H9 (cell line): ENCODE measurements at regions not wholly inside any gene's neighbourhood (a gene's known extent, or its start where the extent isn't known, plus 50 kb on each side); places are given as distances from the start of the nearest gene placed in this dataset.
A peak's percentile ranks its signal among the peaks of the same experiment; 100 is the strongest.

Experiments used
- DNase-seq: peaks from one replicate; pipeline ENCODE4 v3.0.0-alpha.2; 2017
- H2AFZ ChIP-seq: one replicate; pipeline ENCODE4 v1.6.1; 2013; ENCODE audit warnings: mild to moderate bottlenecking, low read length, control low read depth, moderate library complexity
- H2AK5ac ChIP-seq: 2 replicates; pipeline ENCODE4 v1.6.1; 2013; ENCODE audit warnings: low read length, control low read depth, mixed read lengths; ENCODE audit not compliant: insufficient read length
- H2BK120ac ChIP-seq: one replicate; pipeline ENCODE4 v1.6.1; 2013; ENCODE audit warnings: low read depth, mild to moderate bottlenecking, low read length, control low read depth, inconsistent platforms; ENCODE audit not compliant: poor library complexity, severe bottlenecking
- H2BK12ac ChIP-seq: 2 replicates; pipeline ENCODE4 v1.6.1; 2013; ENCODE audit warnings: low read length, control low read depth, mixed read lengths, low read depth; ENCODE audit not compliant: insufficient read length
- H2BK15ac ChIP-seq: 2 replicates; pipeline ENCODE4 v1.6.1; 2013; ENCODE audit warnings: low read depth, low read length, control low read depth
- H2BK20ac ChIP-seq: one replicate; pipeline ENCODE4 v1.6.1; 2013; ENCODE audit warnings: low read depth, mild to moderate bottlenecking, low read length, control low read depth, inconsistent platforms; ENCODE audit not compliant: poor library complexity, severe bottlenecking
- H2BK5ac ChIP-seq: 2 replicates; pipeline ENCODE4 v1.6.1; 2013; ENCODE audit warnings: low read length, control low read depth, mixed read lengths; ENCODE audit not compliant: insufficient read length
- H3K14ac ChIP-seq: 2 replicates; pipeline ENCODE4 v1.6.1; 2013; ENCODE audit warnings: low read length, control low read depth; ENCODE audit not compliant: insufficient read depth
- H3K18ac ChIP-seq: 2 replicates; pipeline ENCODE4 v1.6.1; 2013; ENCODE audit warnings: low read depth, mild to moderate bottlenecking, mixed read lengths, low read length, control low read depth; ENCODE audit not compliant: insufficient read length
- H3K23ac ChIP-seq: 2 replicates; pipeline ENCODE4 v1.6.1; 2013; ENCODE audit warnings: low read length, control low read depth, mixed read lengths, low read depth; ENCODE audit not compliant: insufficient read length
- H3K23me2 ChIP-seq: 2 replicates; pipeline ENCODE4 v1.6.1; 2013; ENCODE audit warnings: low read depth, mild to moderate bottlenecking, mixed read lengths, low read length, control low read depth; ENCODE audit not compliant: insufficient read length, poor library complexity, severe bottlenecking
- H3K27ac ChIP-seq: 2 replicates; pipeline ENCODE4 v1.5.1; 2013; ENCODE audit warnings: low read length, control low read depth, mixed read lengths, low read depth; ENCODE audit not compliant: insufficient read length
- H3K27me3 ChIP-seq: 2 replicates; pipeline ENCODE4 v1.6.1; 2013; ENCODE audit warnings: low read length, control low read depth, inconsistent platforms; ENCODE audit not compliant: insufficient read depth
- H3K4ac ChIP-seq: 2 replicates; pipeline ENCODE4 v1.6.1; 2013; ENCODE audit warnings: low read depth, mild to moderate bottlenecking, control low read depth, inconsistent platforms, low read length, moderate library complexity
- H3K4me1 ChIP-seq: 2 replicates; pipeline ENCODE4 v1.6.1; 2013; ENCODE audit warnings: low read length, control low read depth, inconsistent platforms; ENCODE audit not compliant: insufficient read depth
- H3K4me2 ChIP-seq: 2 replicates; pipeline ENCODE4 v1.6.1; 2013; ENCODE audit warnings: low read length, control low read depth, mixed read lengths; ENCODE audit not compliant: insufficient read length, insufficient read depth
- H3K56ac ChIP-seq: 2 replicates; pipeline ENCODE4 v1.6.1; 2013; ENCODE audit warnings: low read depth, mild to moderate bottlenecking, mixed read lengths, low read length, control low read depth; ENCODE audit not compliant: insufficient read length
- H3K79me1 ChIP-seq: 2 replicates; pipeline ENCODE4 v1.6.1; 2013; ENCODE audit warnings: low read depth, mild to moderate bottlenecking, moderate library complexity, low read length, control low read depth, inconsistent platforms; ENCODE audit not compliant: insufficient read depth, poor library complexity, severe bottlenecking
- H3K79me2 ChIP-seq: 2 replicates; pipeline ENCODE4 v1.6.1; 2013; ENCODE audit warnings: low read length, control low read depth, inconsistent platforms; ENCODE audit not compliant: insufficient read depth
- H3K9ac ChIP-seq: 2 replicates; pipeline ENCODE4 v1.6.1; 2013; ENCODE audit warnings: low read length, control low read depth, mixed read lengths; ENCODE audit not compliant: insufficient read length; ENCODE audit errors: extremely low read depth
- H3K9me3 ChIP-seq: one replicate; pipeline ENCODE4 v1.6.1; 2013; ENCODE audit warnings: low read depth, low read length, inconsistent platforms; ENCODE audit not compliant: control insufficient read depth
- H3T11ph ChIP-seq: one replicate; pipeline ENCODE4 v1.6.1; 2013; ENCODE audit warnings: mild to moderate bottlenecking, low read length, control low read depth, inconsistent platforms
- H4K20me1 ChIP-seq: one replicate; pipeline ENCODE4 v1.6.1; 2013; ENCODE audit not compliant: control insufficient read depth, insufficient read length, insufficient read depth
- H4K5ac ChIP-seq: 2 replicates; pipeline ENCODE4 v1.6.1; 2013; ENCODE audit warnings: low read depth, mild to moderate bottlenecking, mixed read lengths, low read length, control low read depth; ENCODE audit not compliant: insufficient read length
- H4K8ac ChIP-seq: replicated peaks from 2 replicates; pipeline ENCODE4 v1.6.1; 2013; ENCODE audit warnings: low read length, control low read depth, mixed read lengths, low read depth; ENCODE audit not compliant: insufficient read length
- H4K91ac ChIP-seq: 2 replicates; pipeline ENCODE4 v1.6.1; 2013; ENCODE audit warnings: low read depth, mild to moderate bottlenecking, moderate library complexity, mixed read lengths, low read length, control low read depth; ENCODE audit not compliant: insufficient read length
- H3K27ac Mint-ChIP-seq, 3 experiments: 2 replicates in 2 of 3; 3 replicates in 1 of 3; pipeline ENCODE4 v1.8.0; 2020 to 2021; ENCODE audit warnings: mixed read lengths in 3 of 3, mild to moderate bottlenecking in 1 of 3, moderate library complexity in 1 of 3
- H3K27me3 Mint-ChIP-seq: 2 replicates; pipeline ENCODE4 v1.8.0; 2021; ENCODE audit warnings: low read depth, mild to moderate bottlenecking, moderate library complexity, mixed read lengths
- H3K36me3 Mint-ChIP-seq, 3 experiments: 2 replicates in 2 of 3; 3 replicates in 1 of 3; pipeline ENCODE4 v1.8.0; 2020 to 2021; ENCODE audit warnings: low read depth in 3 of 3, mixed read lengths in 3 of 3; ENCODE audit not compliant: insufficient read depth in 1 of 3
- H3K4me1 Mint-ChIP-seq, 2 experiments: 2 replicates each; pipeline ENCODE4 v1.8.0; 2020; ENCODE audit warnings: mixed read lengths in 2 of 2
- H3K4me3 Mint-ChIP-seq, 2 experiments: 2 replicates in 1 of 2; 3 replicates in 1 of 2; pipeline ENCODE4 v1.8.0; 2020 to 2021; ENCODE audit warnings: mild to moderate bottlenecking in 2 of 2, mixed read lengths in 2 of 2, moderate library complexity in 1 of 2
- H3K9me3 Mint-ChIP-seq, 2 experiments: 2 replicates in 1 of 2; 3 replicates in 1 of 2; pipeline ENCODE4 v1.8.0; 2020; ENCODE audit warnings: mild to moderate bottlenecking in 2 of 2, mixed read lengths in 2 of 2, moderate library complexity in 1 of 2
- CTCF ChIP-seq: fragments of 200-600 bp; sonication (generic); conservative IDR thresholded peaks from 3 replicates; pipeline ENCODE4 v1.8.0; 2021; ENCODE audit warnings: antibody characterized with exemption, mild to moderate bottlenecking
- WGBS: extraction: QIAGEN DNeasy Blood & Tissue Kit; methylation state at CpG from one replicate; pipeline ENCODE4 v1.1.7; 2013; ENCODE audit warnings: missing lambda C conversion rate, low lambda C conversion rate, mixed read lengths; ENCODE audit not compliant: insufficient read length; ENCODE audit errors: extremely low coverage; 5-methylcytosine and 5-hydroxymethylcytosine counted together

- Histone ChIP-seq H3K27ac (no peak overlapping the region), H3K4ac (no peak overlapping the region), H2BK15ac (no peak overlapping the region), H2AK5ac (no peak overlapping the region), H3K4me2 (no peak overlapping the region), H4K91ac (no peak overlapping the region), H3K23ac (no peak overlapping the region), H3T11ph (no peak overlapping the region), H3K4me1 (no peaks in the 10 kb centered on the region), H2BK120ac (no peak overlapping the region), H3K9ac (no peak overlapping the region), H3K56ac (no peak overlapping the region), H2AFZ (no peak overlapping the region), H3K79me1 (no peaks in the 10 kb centered on the region), H3K18ac (no peak overlapping the region), H2BK20ac (no peak overlapping the region), H2BK5ac (no peak overlapping the region), H4K8ac (no peak overlapping the region), H3K9me3 (no peaks in the 10 kb centered on the region), H3K14ac (no peak overlapping the region), H3K23me2 (no peaks in the 10 kb centered on the region), H2BK12ac (no peak overlapping the region), H3K27me3 (no peaks in the 10 kb centered on the region), H4K5ac (no peak overlapping the region), H4K20me1 (no peaks in the 10 kb centered on the region), H3K79me2 (no peaks in the 10 kb centered on the region)
- no peak for DNase-seq
- Mint-ChIP-seq H3K9me3 (no peaks in the 10 kb centered on the region), H3K27ac (0 out of 7 replicates have a peak overlapping the region, but pooled peaks of 2 of the 3 experiments have one; percentile 65 to 66), H3K36me3 (no peaks in the 10 kb centered on the region; a peak in 1 of 7 replicates), H3K27me3 (no peaks in the 10 kb centered on the region), H3K4me1 (peaks cover 8 to 17% of the 10 kb centered on the region in 2 experiments), H3K4me3 (no peak overlapping the region)
- TF ChIP-seq CTCF, result no peak
- WGBS, result no CpG with 5 or more reads among the region's 6 CpGs
Measured at GRCh38 chr4:45668128-45668527, 455.7 kb downstream of the GABRG1 start.
